Thyroid gland (tissue), 4 donors: ENCODE measurements at regions not wholly inside any gene's neighbourhood (a gene's known extent, or its start where the extent isn't known, plus 50 kb on each side); places are given as distances from the start of the nearest gene placed in this dataset.

Experiments
- DNase-seq, 2 donors: peaks; one replicate each; pipeline ENCODE4 v3.0.0-alpha.2; 2019
- H3K27ac ChIP-seq, 3 donors: fragments of 200-600 bp; sonication (generic); 1 replicate in 2 of 3; 2 replicates in 1 of 3; pipeline ENCODE4 v1.5.1; 2016 to 2019; ENCODE audit warnings: mild to moderate bottlenecking in 1 of 3, moderate library complexity in 1 of 3
- H3K27me3 ChIP-seq: fragments of 200-600 bp; sonication (generic); one replicate; pipeline ENCODE4 v1.5.1; 2019
- H3K36me3 ChIP-seq, 2 donors: fragments of 200-600 bp; sonication (generic); one replicate each; pipeline ENCODE4 v1.5.1; 2016 to 2019
- H3K4me1 ChIP-seq, 2 donors: fragments of 200-600 bp; sonication (generic); one replicate each; pipeline ENCODE4 v1.5.1; 2017 to 2019
- H3K4me3 ChIP-seq, 3 donors: fragments of 200-600 bp; sonication (generic); replicated peaks in 1 of 3; 1 replicate in 2 of 3; 2 replicates in 1 of 3; pipeline ENCODE4 v1.5.1; 2016; ENCODE audit warnings: mild to moderate bottlenecking in 1 of 3
- H3K9me3 ChIP-seq: fragments of 200-600 bp; sonication (generic); one replicate; pipeline ENCODE4 v1.5.1; 2017
- POLR2A ChIP-seq, 2 donors: fragments of 450-650 bp; IDR thresholded peaks; one replicate each; pipeline ENCODE4 v1.6.1; 2017; ENCODE audit warnings: antibody characterized with exemption in 2 of 2, mild to moderate bottlenecking in 2 of 2, moderate library complexity in 1 of 2
- WGBS, 2 donors: methylation state at CpG; one replicate each; pipeline ENCODE4 v1.1.5; 2017; 5-methylcytosine and 5-hydroxymethylcytosine counted together
- intact Hi-C: fragments of 100-400 bp; cut with DNase I; formaldehyde crosslinking; loops from one replicate; pipeline ENCODE4 v1.15.1; 2023
- TF ChIP-seq, protein P1 (sequence below), 6 experiments: fragments of 200-600 bp in 3 of 6; fragments of 450-650 bp in 3 of 6; sonication (generic) in 3 of 6; IDR thresholded peaks; one replicate each; pipeline ENCODE4 v1.5.1; 2016 to 2019; ENCODE audit warnings: antibody characterized with exemption in 6 of 6, mild to moderate bottlenecking in 2 of 6, inconsistent platforms in 1 of 6, moderate library complexity in 1 of 6

DNA sequence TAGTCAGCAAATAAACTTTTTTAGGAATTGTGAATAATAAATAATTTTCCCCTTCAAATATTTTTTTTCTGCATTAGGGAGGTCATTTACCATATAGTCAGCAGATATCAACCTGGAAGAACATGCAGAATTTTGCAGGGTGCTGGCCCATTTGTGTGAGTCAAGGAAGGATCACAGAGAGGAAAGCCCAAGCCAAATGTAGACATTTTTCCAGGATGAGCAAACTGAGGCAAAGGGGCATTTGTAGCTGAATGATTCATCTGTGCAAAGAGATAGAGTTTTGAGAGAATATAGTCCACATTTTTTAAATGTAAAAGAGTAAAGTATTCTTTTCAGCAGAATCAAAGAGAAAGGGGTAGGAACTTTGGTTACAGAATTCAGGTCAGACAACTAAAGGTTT is 555.5 kb upstream of the MARCKS start:
- H3K27ac ChIP-seq: no peak overlapping the region
- intact Hi-C loops: no loop called here
- H3K36me3 ChIP-seq: no peaks in the 10 kb centered on the region
- no peak for DNase-seq
- H3K4me3 ChIP-seq: no peak overlapping the region
- no peaks in the 10 kb centered on the region for H3K4me1 ChIP-seq
- no peaks in the 10 kb centered on the region for H3K9me3 ChIP-seq
- TF ChIP-seq, protein P1, sequence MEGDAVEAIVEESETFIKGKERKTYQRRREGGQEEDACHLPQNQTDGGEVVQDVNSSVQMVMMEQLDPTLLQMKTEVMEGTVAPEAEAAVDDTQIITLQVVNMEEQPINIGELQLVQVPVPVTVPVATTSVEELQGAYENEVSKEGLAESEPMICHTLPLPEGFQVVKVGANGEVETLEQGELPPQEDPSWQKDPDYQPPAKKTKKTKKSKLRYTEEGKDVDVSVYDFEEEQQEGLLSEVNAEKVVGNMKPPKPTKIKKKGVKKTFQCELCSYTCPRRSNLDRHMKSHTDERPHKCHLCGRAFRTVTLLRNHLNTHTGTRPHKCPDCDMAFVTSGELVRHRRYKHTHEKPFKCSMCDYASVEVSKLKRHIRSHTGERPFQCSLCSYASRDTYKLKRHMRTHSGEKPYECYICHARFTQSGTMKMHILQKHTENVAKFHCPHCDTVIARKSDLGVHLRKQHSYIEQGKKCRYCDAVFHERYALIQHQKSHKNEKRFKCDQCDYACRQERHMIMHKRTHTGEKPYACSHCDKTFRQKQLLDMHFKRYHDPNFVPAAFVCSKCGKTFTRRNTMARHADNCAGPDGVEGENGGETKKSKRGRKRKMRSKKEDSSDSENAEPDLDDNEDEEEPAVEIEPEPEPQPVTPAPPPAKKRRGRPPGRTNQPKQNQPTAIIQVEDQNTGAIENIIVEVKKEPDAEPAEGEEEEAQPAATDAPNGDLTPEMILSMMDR (IDR thresholded peaks at IDR 0.05): no peak
- no peak for TF ChIP-seq POLR2A (IDR thresholded peaks at IDR 0.05)
- H3K27me3 ChIP-seq: no peaks in the 10 kb centered on the region

DNA sequence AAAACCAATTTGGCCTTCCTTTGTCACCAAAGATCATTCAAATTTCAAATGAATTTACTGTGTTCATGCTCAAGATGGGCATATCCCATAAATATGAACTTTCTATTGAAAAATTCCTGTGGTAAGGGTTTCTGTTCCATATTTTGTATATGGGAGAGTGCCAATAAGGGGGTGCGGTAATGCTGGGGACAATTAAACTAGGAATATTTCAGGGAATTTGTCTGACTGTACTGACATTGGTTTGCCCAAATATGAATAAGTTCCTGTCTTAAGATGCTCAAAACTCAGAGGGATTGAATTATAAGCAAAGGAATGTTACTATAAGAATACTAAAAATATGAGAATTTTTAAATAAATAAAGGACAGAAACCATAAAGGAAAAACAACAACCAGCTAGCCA is 553.0 kb upstream of the MARCKS start:
- Histone ChIP-seq H3K36me3 (no peaks in the 10 kb centered on the region), H3K4me3 (no peak overlapping the region), H3K9me3 (no peaks in the 10 kb centered on the region), H3K27ac (no peak overlapping the region), H3K4me1 (no peaks in the 10 kb centered on the region), H3K27me3 (no peaks in the 10 kb centered on the region)
- 90 to 98% methylated on average over 1 of the region's 1 CpG for WGBS, 2 donors
- DNase-seq: no peak
- intact Hi-C loops: no loop called here
- TF ChIP-seq, protein P1 (IDR thresholded peaks at IDR 0.05): no peak
- no peak for TF ChIP-seq POLR2A (IDR thresholded peaks at IDR 0.05)

DNA sequence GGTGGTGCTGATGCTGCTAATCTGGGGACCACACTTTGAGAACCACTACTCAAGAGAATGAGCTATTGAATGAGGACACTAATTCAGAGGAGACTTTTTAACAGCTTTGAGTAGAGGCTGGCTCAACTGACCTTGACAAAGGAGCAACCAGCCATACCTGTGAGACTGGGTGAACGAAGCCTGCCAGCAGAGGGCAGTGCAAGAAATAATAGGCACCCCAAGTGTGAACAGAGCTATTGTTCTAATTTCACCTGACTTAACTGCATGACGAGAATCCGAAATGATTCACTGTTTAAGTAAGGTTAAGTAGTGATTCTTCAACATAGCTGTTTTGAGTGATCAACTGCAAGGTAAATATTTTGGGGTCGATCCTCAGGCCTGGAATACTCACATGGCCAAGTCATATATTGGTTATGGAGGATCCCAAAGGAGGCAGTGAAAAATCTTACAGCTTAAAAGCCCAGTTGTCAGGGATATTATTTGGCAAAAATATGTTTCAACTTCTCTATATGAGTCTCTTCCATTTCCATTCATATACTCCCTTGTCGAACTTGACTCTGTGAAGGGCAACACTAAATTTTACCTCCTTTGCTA is 550.5 kb upstream of the MARCKS start:
- WGBS, 2 donors: 40 to 48% methylated on average over 5 of the region's 5 CpGs
- H3K36me3 ChIP-seq: no peaks in the 10 kb centered on the region
- no peak overlapping the region for H3K4me3 ChIP-seq
- H3K27me3 ChIP-seq: no peaks in the 10 kb centered on the region
- H3K9me3 ChIP-seq: no peaks in the 10 kb centered on the region
- H3K27ac ChIP-seq: no peak overlapping the region
- DNase-seq: peak; percentile 73 to 81
- no peaks in the 10 kb centered on the region for H3K4me1 ChIP-seq
- TF ChIP-seq, protein P1 (IDR thresholded peaks at IDR 0.05): peak; percentile 17 to 70 (median 58)
- TF ChIP-seq POLR2A (IDR thresholded peaks at IDR 0.05): no peak
- intact Hi-C loops: loop anchor here (5.0 kb wide), 1 partner anchor 551 kb away; the partner anchor contains the start of gene MARCKS

DNA sequence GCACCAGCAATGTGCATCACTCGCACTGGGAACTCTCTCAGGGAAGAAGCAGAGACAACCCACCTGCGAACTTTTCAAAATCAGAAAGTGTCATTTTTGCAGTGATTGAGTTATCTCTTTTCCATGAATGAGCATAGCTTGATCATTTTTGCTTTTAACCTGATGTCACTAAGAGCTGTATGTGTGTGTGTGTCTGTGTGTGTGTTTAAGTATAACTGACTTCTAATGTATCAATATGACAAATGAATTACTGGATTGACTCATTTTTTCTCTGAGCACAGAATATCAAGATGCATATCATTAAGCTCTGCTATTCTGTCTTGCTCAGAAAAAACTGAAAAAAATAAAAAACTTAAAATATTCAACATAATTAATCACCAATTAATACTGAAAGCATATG is 548.9 kb upstream of the MARCKS start:
- Histone ChIP-seq H3K4me3 (no peak overlapping the region), H3K4me1 (no peaks in the 10 kb centered on the region), H3K27ac (no peak overlapping the region), H3K9me3 (no peaks in the 10 kb centered on the region), H3K27me3 (no peaks in the 10 kb centered on the region), H3K36me3 (no peaks in the 10 kb centered on the region)
- intact Hi-C loops: loop anchor here (5.0 kb wide), 1 partner anchor 549 kb away; the partner anchor contains the start of gene MARCKS
- DNase-seq: no peak
- TF ChIP-seq, protein P1 (IDR thresholded peaks at IDR 0.05): no peak
- TF ChIP-seq POLR2A (IDR thresholded peaks at IDR 0.05): no peak
- WGBS, 2 donors: 92% methylated on average over 2 of the region's 2 CpGs

DNA sequence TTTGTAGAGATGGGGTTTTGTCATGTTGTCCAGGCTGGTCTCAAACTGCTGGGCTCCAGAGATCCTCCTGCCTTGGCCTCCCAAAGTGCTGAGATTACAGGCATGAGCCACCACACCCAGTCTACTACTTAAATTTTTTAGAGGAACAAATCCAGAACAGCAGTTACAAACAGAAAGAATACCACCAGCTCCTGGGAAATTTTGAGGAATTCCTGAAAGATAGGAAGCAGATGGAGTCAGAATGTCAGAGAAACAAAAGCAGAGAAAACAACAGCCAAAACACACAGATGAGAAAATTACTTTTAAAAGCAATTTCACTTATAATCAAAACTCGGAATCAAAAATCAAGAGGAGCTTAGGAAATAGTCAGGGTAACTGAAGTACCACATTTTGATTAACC is 543.3 kb upstream of the MARCKS start:
- no peak for DNase-seq
- no peaks in the 10 kb centered on the region for H3K9me3 ChIP-seq
- WGBS, 2 donors: 76 to 78% methylated on average over 1 of the region's 1 CpG
- intact Hi-C loops: no loop called here
- H3K27me3 ChIP-seq: no peaks in the 10 kb centered on the region
- H3K36me3 ChIP-seq: no peaks in the 10 kb centered on the region
- no peak overlapping the region for H3K4me3 ChIP-seq
- H3K27ac ChIP-seq: no peak overlapping the region
- no peak for TF ChIP-seq POLR2A (IDR thresholded peaks at IDR 0.05)
- TF ChIP-seq, protein P1 (IDR thresholded peaks at IDR 0.05): no peak
- H3K4me1 ChIP-seq: no peaks in the 10 kb centered on the region
